GM18951 (cell line): ENCODE measurements at regions not wholly inside any gene's neighbourhood (a gene's known extent, or its start where the extent isn't known, plus 50 kb on each side); places are given as distances from the start of the nearest gene placed in this dataset.

ENCODE experiments used
- POLR2A ChIP-seq: IDR thresholded peaks from 4 replicates; pipeline ENCODE4 v1.6.1; 2011; ENCODE audit warnings: mild to moderate bottlenecking; ENCODE audit not compliant: insufficient read length, insufficient read depth; ENCODE audit errors: extremely low read depth
- in situ Hi-C: fragments of 300-500 bp; cut with MboI; formaldehyde crosslinking; loops from one replicate; pipeline ENCODE4 v1.12.0; 2022; ENCODE audit warnings: low sequenced_read_pairs, mixed read lengths, inconsistent platforms; ENCODE audit not compliant: unreplicated experiment

- in situ Hi-C loops: no loop called here
- no peak for TF ChIP-seq POLR2A
These were observed 444.8 kb downstream of the GLRX3 start for GRCh38 chr10:130580975-130581374.

DNA sequence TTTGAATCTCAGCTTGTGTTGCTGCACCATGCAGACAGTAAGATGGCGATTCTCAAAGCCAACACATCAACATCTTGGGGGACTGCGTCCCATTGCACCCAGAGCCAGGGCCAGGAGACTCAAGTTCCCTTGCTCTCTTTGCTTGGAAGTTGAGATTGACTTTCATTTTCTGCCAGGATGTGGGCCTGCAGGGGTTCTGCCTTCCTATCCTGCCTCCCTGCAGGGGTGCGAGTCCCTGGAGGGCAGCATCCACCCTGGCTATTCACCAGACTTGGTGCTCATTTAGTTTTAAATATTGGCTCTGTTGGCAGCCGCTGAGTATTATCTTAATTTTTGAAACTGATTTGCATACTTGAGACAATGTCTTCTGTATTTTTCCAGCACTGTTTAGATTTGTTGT is 451.5 kb downstream of the GLRX3 start:
- in situ Hi-C loops: no loop called here
- TF ChIP-seq POLR2A: no peak

- TF ChIP-seq POLR2A: no peak
- in situ Hi-C loops: no loop called here
These were observed 469.8 kb downstream of the GLRX3 start for GRCh38 chr10:130606001-130606405.

- in situ Hi-C loops: no loop called here
- TF ChIP-seq POLR2A: no peak
These were observed 471.2 kb downstream of the GLRX3 start for GRCh38 chr10:130607366-130607765.

DNA sequence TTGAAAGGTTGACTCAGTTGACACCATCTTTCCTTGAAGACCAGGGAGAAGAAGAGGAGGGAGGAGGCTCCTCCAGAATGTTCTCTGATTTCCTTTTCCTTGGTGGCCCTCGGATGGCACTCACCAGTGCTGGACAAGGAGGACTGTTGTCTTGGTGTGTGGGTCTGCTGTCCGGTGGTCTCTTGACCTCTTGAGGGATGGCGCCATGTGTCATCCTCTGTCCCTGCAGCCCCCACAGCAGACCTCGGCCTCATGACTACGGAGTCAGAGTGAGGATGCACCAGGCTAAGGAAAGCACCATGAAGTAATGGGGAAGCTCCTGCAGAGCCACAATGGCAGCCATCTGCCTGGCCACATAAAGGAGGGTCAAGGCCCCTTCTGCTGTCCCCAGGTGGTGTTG is 475.0 kb downstream of the GLRX3 start:
- TF ChIP-seq POLR2A: no peak
- in situ Hi-C loops: no loop called here

GRCh38 chr10:130615457-130615856 is 479.3 kb downstream of the GLRX3 start:
- in situ Hi-C loops: no loop called here
- TF ChIP-seq POLR2A: no peak

DNA sequence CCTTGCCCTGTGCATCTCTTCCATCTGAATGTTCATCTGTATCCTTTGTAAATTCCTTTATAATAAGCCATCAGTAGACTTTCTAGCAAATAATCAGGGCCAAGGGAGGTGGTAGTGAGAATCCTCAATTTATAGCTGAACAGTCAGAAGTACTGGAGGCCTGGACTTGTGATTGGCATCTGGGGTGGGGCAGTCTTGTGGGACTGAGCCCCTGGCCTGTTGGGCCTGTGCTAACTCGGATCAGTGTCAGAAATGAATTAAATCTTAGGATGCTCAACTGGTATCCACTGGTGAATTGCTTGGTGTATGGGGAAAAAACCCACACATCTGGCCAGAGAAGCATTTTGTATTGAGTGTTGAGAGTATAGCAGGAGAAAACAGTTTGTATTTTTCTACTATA is 481.8 kb downstream of the GLRX3 start:
- TF ChIP-seq POLR2A: no peak
- in situ Hi-C loops: no loop called here

- no peak for TF ChIP-seq POLR2A
- in situ Hi-C loops: no loop called here
These were observed 482.5 kb downstream of the GLRX3 start for GRCh38 chr10:130618647-130619046.

DNA sequence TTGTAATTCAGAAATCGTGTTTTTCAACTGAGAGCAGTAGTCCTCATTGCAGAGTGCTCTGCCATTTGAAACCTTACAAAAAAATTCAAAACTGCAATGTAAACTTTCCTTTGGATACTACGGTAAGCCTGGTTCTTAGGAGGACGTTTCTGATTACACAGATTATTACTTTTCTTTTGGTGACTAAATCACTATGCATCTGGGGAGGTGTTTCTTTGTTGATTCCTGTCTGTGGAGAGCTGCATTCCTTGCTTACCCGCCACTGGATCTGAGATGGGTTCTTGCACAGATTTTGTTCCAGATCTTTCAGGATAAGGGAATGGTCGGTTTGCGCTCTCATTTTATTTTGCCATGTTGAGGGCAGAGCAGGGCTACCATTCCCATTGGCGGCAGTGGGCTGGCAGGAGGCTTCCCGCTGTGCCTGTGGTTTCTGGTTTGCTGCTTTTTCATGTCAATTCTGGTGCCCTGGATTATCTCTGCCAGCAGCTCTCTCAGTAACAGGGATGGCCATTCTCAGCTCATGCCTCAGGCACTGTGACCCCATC is 485.1 kb downstream of the GLRX3 start:
- in situ Hi-C loops: no loop called here
- TF ChIP-seq POLR2A: no peak

DNA sequence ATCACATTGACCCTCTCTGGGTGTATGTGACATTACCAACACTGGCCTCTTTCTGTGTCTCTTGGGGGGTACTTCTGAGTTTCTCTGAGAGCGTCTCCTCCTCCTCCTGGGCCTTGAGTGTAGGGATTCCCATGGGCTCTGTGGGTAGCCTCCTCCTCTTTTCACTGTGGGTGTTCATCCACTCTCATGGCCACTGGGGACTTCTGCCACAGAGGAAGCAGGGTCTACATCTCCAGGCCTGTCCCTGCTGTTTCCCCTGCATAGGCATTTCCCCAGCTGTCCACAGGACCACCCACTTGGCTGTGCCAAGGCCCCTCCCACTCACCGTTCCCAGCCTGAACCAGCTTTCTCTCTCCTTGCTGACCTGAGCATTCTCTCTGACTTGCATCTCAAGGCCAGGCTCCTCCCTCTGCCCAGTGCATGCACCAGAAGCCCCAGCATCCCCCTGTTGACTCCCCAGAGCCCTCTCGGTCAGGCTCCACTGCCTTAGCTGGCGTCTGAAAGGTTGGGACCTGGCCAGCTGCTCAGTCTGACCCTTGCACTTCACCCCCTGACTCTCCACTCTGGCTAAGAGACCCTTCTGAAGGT is 487.6 kb downstream of the GLRX3 start:
- in situ Hi-C loops: no loop called here

GRCh38 chr10:130627346-130628045 is 491.3 kb downstream of the GLRX3 start:
- no peak for TF ChIP-seq POLR2A
- in situ Hi-C loops: no loop called here

More for the DNA sequence above, 487.6 kb downstream of the GLRX3 start:
- TF ChIP-seq POLR2A: no peak

DNA sequence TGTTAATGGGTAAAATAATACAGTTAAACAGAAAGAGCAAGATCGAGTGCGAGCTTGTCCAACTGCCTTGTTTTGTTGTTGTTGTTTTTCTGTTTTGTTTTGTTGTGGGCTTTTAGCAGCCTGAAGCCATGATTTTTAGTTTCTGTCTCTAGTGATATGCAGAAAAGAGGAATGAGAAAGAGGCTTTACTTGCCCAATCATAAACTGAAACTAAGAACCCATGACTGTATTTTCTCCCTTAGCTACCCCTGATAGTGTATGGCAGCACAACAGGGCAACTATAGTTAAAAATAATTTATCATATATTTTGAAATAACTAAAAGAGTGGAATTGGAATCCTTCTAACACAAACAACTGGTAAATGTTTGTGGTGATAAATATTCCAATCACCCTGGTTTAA is 493.9 kb downstream of the GLRX3 start:
- in situ Hi-C loops: no loop called here
- TF ChIP-seq POLR2A: no peak

- no peak for TF ChIP-seq POLR2A
- in situ Hi-C loops: no loop called here
These were observed 495.2 kb downstream of the GLRX3 start for GRCh38 chr10:130631142-130632096.
